ENCODE measurements at regions not wholly inside any gene's neighbourhood (a gene's known extent, or its start where the extent isn't known, plus 50 kb on each side); places are given as distances from the start of the nearest gene placed in this dataset.

GRCh38 chr9:28453918-28454317 lies 880.6 kb upstream of the C9orf72 start:
- WGBS = 89% methylated on average over 2 of the region's 2 CpGs
- TF ChIP-seq POLR2A (IDR thresholded peaks at IDR 0.05) (no peak), POLR2AphosphoS5 (IDR thresholded peaks at IDR 0.05) (no peak), CTCF (IDR thresholded peaks at IDR 0.05) (no peak)
- Histone ChIP-seq H3K4me1 (replicated peaks) (no peaks in the 10 kb centered on the region), H3K9me3 (no peaks in the 10 kb centered on the region), H3K27ac (no peak overlapping the region), H3K27me3 (replicated peaks; ENCODE audit: insufficient read depth) (no peaks in the 10 kb centered on the region), H3K4me3 (no peak overlapping the region), H3K36me3 (no peaks in the 10 kb centered on the region)
- intact Hi-C loops (cut with DNase I) = no loop called here
- DNase-seq (ENCODE audit: low spot score) = no peak

- no peak for TF ChIP-seq POLR2AphosphoS5 (IDR thresholded peaks at IDR 0.05)
- TF ChIP-seq CTCF (IDR thresholded peaks at IDR 0.05) = no peak
- no peak for TF ChIP-seq POLR2A (IDR thresholded peaks at IDR 0.05)
- intact Hi-C loops (cut with DNase I) = no loop called here
- H3K9me3 ChIP-seq = no peaks in the 10 kb centered on the region
- H3K4me1 ChIP-seq (replicated peaks) = no peaks in the 10 kb centered on the region
- no peak for DNase-seq (ENCODE audit: low spot score)
- H3K27me3 ChIP-seq (replicated peaks; ENCODE audit: insufficient read depth) = no peaks in the 10 kb centered on the region
- no peak overlapping the region for H3K27ac ChIP-seq
- H3K4me3 ChIP-seq = no peak overlapping the region
- no peaks in the 10 kb centered on the region for H3K36me3 ChIP-seq
Measured at GRCh38 chr9:28456861-28457260, 883.6 kb upstream of the C9orf72 start.

GRCh38 chr9:28464481-28465216 lies 891.4 kb upstream of the C9orf72 start:
- Histone ChIP-seq H3K4me3 (no peak overlapping the region), H3K27ac (no peak overlapping the region), H3K4me1 (replicated peaks) (no peaks in the 10 kb centered on the region), H3K36me3 (no peaks in the 10 kb centered on the region), H3K9me3 (no peaks in the 10 kb centered on the region), H3K27me3 (replicated peaks; ENCODE audit: insufficient read depth) (no peaks in the 10 kb centered on the region)
- intact Hi-C loops (cut with DNase I) = no loop called here
- DNase-seq (ENCODE audit: low spot score) = no peak
- TF ChIP-seq POLR2A (IDR thresholded peaks at IDR 0.05) = no peak
- TF ChIP-seq CTCF (IDR thresholded peaks at IDR 0.05) = no peak
- TF ChIP-seq POLR2AphosphoS5 (IDR thresholded peaks at IDR 0.05) = no peak
- 85% methylated on average over 8 of the region's 8 CpGs for WGBS

GRCh38 chr9:28471261-28471660 lies 898.0 kb upstream of the C9orf72 start:
- H3K36me3 ChIP-seq = no peaks in the 10 kb centered on the region
- no peak overlapping the region for H3K4me3 ChIP-seq
- WGBS = 70% methylated on average over 2 of the region's 2 CpGs
- H3K27me3 ChIP-seq (replicated peaks; ENCODE audit: insufficient read depth) = no peaks in the 10 kb centered on the region
- H3K9me3 ChIP-seq = no peaks in the 10 kb centered on the region
- TF ChIP-seq POLR2A (IDR thresholded peaks at IDR 0.05) (no peak), CTCF (IDR thresholded peaks at IDR 0.05) (no peak), POLR2AphosphoS5 (IDR thresholded peaks at IDR 0.05) (no peak)
- no peak for DNase-seq (ENCODE audit: low spot score)
- H3K27ac ChIP-seq = no peak overlapping the region
- no peaks in the 10 kb centered on the region for H3K4me1 ChIP-seq (replicated peaks)
- intact Hi-C loops (cut with DNase I) = no loop called here

GRCh38 chr9:28487561-28487960 lies 914.3 kb upstream of the C9orf72 start:
- no peak for DNase-seq (ENCODE audit: low spot score)
- no peak for TF ChIP-seq POLR2AphosphoS5 (IDR thresholded peaks at IDR 0.05)
- no peak for TF ChIP-seq CTCF (IDR thresholded peaks at IDR 0.05)
- TF ChIP-seq POLR2A (IDR thresholded peaks at IDR 0.05) = no peak
- WGBS = 84% methylated on average over 1 of the region's 1 CpG
- no peaks in the 10 kb centered on the region for H3K36me3 ChIP-seq
- no peaks in the 10 kb centered on the region for H3K9me3 ChIP-seq
- H3K4me1 ChIP-seq (replicated peaks) = no peaks in the 10 kb centered on the region
- intact Hi-C loops (cut with DNase I) = no loop called here
- H3K27me3 ChIP-seq (replicated peaks; ENCODE audit: insufficient read depth) = no peaks in the 10 kb centered on the region
- no peak overlapping the region for H3K27ac ChIP-seq
- no peak overlapping the region for H3K4me3 ChIP-seq

Data from prostate gland (tissue), 2 donors.